CD4-positive, alpha-beta T cell treated with Interleukin-6 for 4 hours (primary cell): ENCODE measurements at regions not wholly inside any gene's neighbourhood (a gene's known extent, or its start where the extent isn't known, plus 50 kb on each side); places are given as distances from the start of the nearest gene placed in this dataset.
A peak's percentile ranks its signal among the peaks of the same experiment; 100 is the strongest.
"Not testable (repeated sequence)": the region's sequence is repeated elsewhere in the genome, so short reads cannot be mapped to it uniquely, and the experiment has no call there.

Source experiments
- DNase-seq: peaks from one replicate; pipeline ENCODE4 v3.0.0-alpha.2; 2020; ENCODE audit warnings: mixed read lengths

- no peak for DNase-seq
Observed at GRCh38 chr5:75940418-75940817, 142.8 kb upstream of the SV2C start.

GRCh38 chr5:75935572-75935971 is 147.6 kb upstream of the SV2C start:
- no peak for DNase-seq

DNA sequence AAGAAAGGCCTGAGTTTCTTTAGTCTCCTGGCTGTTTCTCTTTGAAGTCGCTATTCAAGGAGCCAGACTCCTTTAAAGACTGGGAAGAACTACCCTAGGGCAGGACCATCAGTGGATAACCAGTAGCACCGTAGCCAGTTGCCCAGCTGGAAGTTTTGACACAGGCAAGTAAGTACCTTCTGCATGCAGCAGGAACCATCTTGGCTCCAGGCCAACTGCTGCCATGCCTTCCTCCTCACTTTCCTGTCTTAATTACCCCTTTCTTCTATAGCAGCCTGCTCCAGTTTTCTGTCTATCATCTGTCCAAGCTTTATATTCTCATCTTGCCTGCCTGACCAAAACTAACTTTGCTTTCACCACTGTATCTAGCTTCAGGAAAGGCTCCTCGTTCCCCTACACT is 149.7 kb upstream of the SV2C start:
- DNase-seq = no peak

DNA sequence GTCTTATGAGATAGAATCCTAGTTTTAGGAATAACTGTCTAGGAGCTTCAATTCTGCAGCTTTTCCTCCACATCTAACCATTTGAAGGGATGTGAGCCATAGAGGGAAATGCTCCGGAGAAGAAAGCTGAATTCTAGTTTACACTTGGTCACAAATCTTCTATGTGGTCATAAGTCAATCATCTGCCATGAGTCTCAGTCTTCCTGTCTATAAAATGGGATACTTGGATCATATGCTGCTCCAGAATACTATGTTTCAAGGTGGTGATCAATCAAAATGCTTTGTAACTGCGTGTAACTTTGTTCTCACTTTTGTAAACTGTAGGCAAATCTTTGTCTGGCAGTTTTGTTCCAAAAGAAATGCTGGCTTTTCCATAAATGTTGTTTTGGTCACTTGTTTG is 152.0 kb upstream of the SV2C start:
- no peak for DNase-seq

DNA sequence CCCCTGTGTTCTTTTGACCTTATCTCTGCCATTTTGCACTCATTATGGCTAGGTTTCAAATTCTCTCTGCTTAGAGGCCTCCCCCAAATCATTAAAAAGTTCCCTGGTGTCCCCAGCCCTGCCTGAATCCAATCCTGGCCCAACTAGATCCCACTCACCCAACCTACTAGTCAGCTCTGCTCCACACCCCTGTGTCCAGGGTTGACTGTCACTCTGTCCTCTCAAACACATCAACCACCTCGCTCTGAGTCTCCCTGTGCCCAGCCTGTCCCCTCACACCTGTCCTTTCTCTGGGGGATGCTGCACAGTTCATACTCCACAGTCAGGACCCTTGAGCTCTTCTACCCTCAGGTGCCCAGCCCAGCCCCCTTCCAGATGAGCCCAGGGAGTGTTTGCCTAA is 154.2 kb upstream of the SV2C start:
- DNase-seq = no peak

DNA sequence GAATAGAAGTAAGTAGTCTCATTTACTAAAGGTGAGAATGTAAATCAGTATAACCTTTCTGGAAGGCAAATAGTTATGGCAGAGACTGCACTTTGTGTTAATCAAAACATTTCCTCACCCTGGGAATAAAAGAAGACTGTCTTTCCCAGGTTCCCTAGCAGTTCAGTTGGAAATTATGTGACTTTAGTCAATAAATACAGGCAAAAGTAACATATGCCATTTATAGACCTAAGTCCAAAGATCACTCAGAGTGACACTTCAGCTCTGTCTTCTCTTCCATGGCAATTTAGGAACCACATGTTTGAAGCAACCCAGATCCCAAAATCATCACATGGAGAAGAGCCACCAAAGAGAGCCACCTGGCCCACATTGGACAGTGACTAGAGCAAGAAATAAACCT is 160.7 kb upstream of the SV2C start:
- DNase-seq = no peak

GRCh38 chr5:75921011-75921410 is 162.2 kb upstream of the SV2C start:
- DNase-seq = no peak

DNA sequence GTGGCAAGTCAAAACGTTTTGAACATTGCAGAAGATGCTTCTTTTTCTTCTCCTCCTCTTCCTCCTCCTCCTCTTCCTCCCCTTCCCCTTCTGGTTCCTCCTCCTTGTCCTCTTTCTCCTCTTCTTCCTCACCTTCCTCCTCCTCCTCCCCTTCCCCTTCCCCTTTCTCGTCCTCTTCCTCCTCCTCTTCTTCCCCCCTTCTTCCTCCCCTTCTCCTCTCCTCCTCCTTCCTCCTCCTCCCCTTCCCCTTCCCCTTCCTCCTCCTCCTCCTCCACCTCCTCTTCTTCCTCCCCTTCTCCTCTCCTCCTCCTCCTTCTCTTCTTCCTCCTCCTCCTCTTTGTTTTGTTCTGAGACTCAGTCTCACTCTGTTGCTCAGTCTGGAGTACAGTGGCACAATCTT is 167.0 kb upstream of the SV2C start:
- DNase-seq = no peak

DNA sequence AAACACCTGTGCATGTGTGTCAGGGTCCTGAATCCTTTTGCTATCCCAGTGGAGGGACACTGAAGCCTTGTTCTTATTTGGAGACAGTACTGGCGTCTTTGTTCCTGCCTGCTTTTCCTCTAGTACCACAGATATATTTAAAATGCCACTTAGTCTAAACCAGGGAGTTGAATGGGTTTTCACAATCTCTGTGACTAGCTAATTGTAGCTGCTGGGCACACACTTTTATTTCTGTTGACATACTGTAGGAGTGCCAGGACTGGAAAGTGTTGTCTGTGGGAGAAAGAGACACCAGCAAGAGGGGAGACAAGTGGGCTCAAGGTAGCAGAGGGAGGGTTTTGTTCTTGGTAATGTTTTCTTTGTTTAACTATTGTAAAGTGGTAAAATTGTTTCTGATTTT is 174.0 kb upstream of the SV2C start:
- DNase-seq = no peak

DNA sequence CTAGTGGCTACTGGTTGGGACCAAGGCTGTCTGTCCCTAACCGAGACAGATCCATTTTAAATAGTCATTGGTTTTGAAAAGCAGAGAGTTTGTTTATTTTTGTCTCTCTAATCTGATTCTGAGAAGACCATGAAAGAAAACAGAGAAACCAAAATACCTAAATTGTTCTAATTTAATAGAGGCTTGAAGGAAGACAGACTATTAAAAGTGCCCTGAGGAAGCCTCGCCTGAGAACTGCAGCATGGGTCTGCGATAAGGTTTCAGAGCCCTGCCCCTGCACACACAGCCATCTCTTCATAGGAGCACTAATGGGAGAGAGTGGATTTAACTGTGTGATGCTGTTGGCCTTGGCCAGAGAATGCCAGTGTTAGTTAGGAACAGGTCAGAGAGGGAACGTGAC is 175.5 kb upstream of the SV2C start:
- no peak for DNase-seq

DNA sequence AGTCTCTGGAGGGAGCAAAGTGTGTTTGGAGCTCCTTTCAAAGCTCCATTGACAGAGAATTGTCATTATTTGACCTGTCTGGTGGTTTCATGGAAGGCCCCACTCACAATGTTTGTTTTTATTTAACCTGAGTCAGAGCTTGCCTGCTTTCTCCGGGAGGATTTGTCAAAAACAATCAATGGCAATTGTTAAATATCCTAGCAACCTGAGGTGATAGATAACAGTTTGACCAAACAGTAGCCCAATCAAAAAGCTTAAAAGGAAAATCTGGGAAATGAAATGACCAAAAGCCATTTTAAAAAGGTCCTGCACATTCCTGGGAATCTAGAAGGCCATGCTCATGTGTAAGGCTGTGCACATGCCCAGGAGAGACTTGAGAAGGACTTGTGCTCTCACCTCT is 177.2 kb upstream of the POC5 start:
- DNase-seq = no peak

GRCh38 chr5:75891736-75892135 is 174.5 kb upstream of the POC5 start:
- no peak for DNase-seq

GRCh38 chr5:75891020-75891419 is 173.8 kb upstream of the POC5 start:
- DNase-seq = no peak

DNA sequence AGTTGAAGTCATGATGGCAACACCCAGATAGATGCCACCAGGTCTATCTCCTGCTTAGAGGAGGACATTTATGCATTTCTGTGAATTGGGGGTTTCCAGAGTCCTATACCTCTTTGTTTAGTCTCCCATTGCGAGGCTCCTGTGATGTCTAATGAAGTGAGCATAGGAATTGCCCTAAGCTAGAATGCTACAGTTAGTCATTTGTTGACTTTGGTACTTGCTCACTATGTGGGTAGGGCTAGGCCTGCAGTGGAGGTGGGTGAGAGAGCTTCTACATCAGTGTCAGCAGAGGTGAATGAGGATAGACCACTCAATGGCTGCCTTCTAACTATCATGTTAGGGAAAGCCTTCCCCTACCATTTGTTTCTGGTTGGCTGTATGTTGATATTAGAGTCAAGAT is 173.3 kb upstream of the POC5 start:
- DNase-seq = no peak

GRCh38 chr5:75886706-75887105 is 169.5 kb upstream of the POC5 start:
- DNase-seq = no peak

GRCh38 chr5:75885849-75886596 is 168.8 kb upstream of the POC5 start:
- DNase-seq = peak; percentile 3

DNA sequence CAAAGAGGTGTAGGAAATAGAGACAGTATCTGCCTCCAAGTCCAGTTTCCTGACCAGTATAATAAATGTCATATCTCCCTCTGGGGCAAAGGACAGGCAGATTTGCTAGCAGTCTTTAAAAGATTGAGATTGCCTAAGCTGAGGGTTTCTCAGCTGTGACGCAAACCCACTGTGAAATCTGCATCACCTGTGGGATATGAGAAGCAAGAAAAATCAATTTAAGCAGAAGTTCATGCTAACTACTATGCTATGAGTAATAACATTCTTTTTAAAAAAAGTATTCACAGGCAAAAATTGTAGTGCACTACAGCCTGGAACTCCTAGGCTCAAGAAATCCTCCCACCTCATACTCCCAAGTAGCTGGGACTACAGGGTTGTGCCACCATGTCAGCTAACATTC is 168.1 kb upstream of the POC5 start:
- no peak for DNase-seq

- DNase-seq = no peak
Observed at GRCh38 chr5:75869891-75870290, 152.7 kb upstream of the POC5 start.

GRCh38 chr5:75862872-75863271 is 145.6 kb upstream of the POC5 start:
- DNase-seq = no peak

GRCh38 chr5:75859621-75860020 is 142.4 kb upstream of the POC5 start:
- not testable (repeated sequence) for DNase-seq

DNA sequence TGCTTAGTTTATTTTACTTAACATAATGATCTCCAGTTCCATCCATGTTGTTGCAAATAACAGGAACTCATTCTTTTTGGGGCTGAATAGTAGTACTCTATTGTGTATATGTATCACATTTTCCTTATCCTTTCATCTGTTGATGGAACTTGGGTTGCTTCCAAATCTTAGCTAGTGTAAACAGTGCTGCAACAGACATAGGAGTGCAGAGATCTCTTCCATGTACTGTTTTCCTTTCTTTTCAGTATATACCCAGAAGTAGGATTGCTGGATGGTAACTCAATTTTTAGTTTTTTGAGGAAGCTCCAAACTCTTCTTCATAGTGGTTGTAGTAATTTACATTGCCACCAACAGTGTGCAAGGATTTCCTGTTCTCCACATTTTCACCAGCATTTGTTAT is 138.8 kb upstream of the POC5 start:
- no peak for DNase-seq

- DNase-seq = no peak
Observed at GRCh38 chr5:75848077-75848476, 130.8 kb upstream of the POC5 start.

- no peak for DNase-seq
Observed at GRCh38 chr5:75847561-75848021, 130.4 kb upstream of the POC5 start.

DNA sequence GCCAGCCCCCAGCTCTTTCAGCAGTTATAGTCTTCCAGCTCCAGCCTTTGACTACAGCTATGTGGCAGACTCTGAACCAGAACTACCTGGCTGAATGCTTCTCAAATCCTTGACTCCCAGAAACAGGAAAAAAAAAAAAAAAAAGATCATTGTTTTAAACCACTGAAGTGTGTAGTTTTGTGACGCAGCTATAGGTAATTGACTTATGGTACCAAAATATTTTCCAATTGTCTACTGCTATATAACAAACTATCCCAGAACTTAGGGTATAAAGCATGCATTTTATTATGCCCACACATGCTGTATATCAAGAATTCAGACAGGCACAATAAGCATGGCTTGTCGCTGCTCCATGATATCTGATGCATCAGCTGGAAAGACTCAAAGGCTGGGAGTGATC is 127.1 kb upstream of the POC5 start:
- DNase-seq = no peak

GRCh38 chr5:75843319-75843718 is 126.1 kb upstream of the POC5 start:
- no peak for DNase-seq
